ENCODE measurements at regions not wholly inside any gene's neighbourhood (a gene's known extent, or its start where the extent isn't known, plus 50 kb on each side); places are given as distances from the start of the nearest gene placed in this dataset.

DNA sequence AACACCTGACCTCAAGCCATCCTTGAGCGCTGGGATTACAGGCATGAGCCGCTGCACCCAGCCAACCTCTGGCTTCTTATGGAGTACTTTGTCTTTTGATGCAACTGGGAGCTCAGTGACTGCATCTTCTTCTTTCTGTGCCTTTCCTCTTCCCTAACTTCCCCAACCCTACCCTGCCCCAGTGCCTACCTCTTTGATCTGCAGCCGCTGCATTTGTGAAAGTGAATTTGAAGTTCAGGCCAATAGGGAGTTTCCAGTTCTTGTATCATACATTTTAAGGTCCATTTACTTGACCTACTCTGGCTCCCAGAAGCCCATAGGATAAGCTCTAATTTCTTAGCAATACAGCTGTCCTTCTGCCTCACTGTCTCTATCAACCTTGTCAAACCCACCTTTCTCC, 52.2 kb downstream of the KCNC4 start (continued):
- TF ChIP-seq KDM4A (IDR thresholded peaks at IDR 0.05; ENCODE audit: low read depth, low read length, severe bottlenecking) (no peak), GTF2F1 (IDR thresholded peaks at IDR 0.05; ENCODE audit: borderline replicate concordance, low read depth, low read length) (no peak), BCL11A (IDR thresholded peaks at IDR 0.05; ENCODE audit: low read depth in 2 of 2, low read length in 2 of 2) (no peak), TBP (IDR thresholded peaks at IDR 0.05; ENCODE audit: low read depth, low read length) (no peak), ZNF274 (IDR thresholded peaks at IDR 0.05; ENCODE audit: borderline replicate concordance, extremely low read depth, low read length) (no peak)

Measured in H1 (cell line).